Thymus (tissue), 11 donors: ENCODE measurements at regions not wholly inside any gene's neighbourhood (a gene's known extent, or its start where the extent isn't known, plus 50 kb on each side); places are given as distances from the start of the nearest gene placed in this dataset.
"Not testable (repeated sequence)": the region's sequence is repeated elsewhere in the genome, so short reads cannot be mapped to it uniquely, and the experiment has no call there.

ENCODE experiments used
- DNase-seq, 9 donors: peaks; one replicate each; pipeline ENCODE4 v3.0.0-alpha.2; 2013; ENCODE audit warnings: low spot score in 9 of 9, low read depth in 6 of 9, missing footprints in 1 of 9
- H3K27ac ChIP-seq, 2 donors: one replicate each; pipeline ENCODE4 v1.5.1; 2013; ENCODE audit warnings: control low read depth in 1 of 2, low read depth in 1 of 2, low read length in 1 of 2, mild to moderate bottlenecking in 1 of 2, moderate library complexity in 1 of 2
- H3K27me3 ChIP-seq, 2 donors: one replicate each; pipeline ENCODE4 v1.5.1; 2013; ENCODE audit warnings: low read length in 1 of 2; ENCODE audit not compliant: control insufficient read depth in 2 of 2, insufficient read depth in 1 of 2
- H3K36me3 ChIP-seq, 2 donors: one replicate each; pipeline ENCODE4 v1.5.1; 2013; ENCODE audit warnings: low read length in 1 of 2, mild to moderate bottlenecking in 1 of 2, moderate library complexity in 1 of 2; ENCODE audit not compliant: control insufficient read depth in 2 of 2, insufficient read depth in 2 of 2
- H3K4me1 ChIP-seq, 2 donors: one replicate each; pipeline ENCODE4 v1.5.1; 2013; ENCODE audit warnings: low read length in 2 of 2; ENCODE audit not compliant: control insufficient read depth in 2 of 2, insufficient read depth in 2 of 2
- H3K4me3 ChIP-seq, 2 donors: one replicate each; pipeline ENCODE4 v1.5.1; 2013; ENCODE audit warnings: low read length in 2 of 2, control low read depth in 1 of 2, mild to moderate bottlenecking in 1 of 2
- H3K9me3 ChIP-seq, 2 donors: one replicate each; pipeline ENCODE4 v1.5.1; 2013; ENCODE audit warnings: low read length in 1 of 2, mild to moderate bottlenecking in 1 of 2; ENCODE audit not compliant: control insufficient read depth in 2 of 2, insufficient read depth in 1 of 2
- WGBS: extraction: QIAGEN DNeasy Blood & Tissue Kit; methylation state at CpG from one replicate; pipeline ENCODE4 v1.1.7; 2013; 5-methylcytosine and 5-hydroxymethylcytosine counted together
- donor health status: healthy.

- Histone ChIP-seq H3K36me3 (no peaks in the 10 kb centered on the region), H3K4me3 (no peak overlapping the region), H3K27me3 (no peaks in the 10 kb centered on the region), H3K9me3 (peaks cover 0 to 9% of the 10 kb centered on the region in 2 donors), H3K4me1 (no peaks in the 10 kb centered on the region), H3K27ac (no peak overlapping the region)
- 8% methylated on average over 4 of the region's 4 CpGs for WGBS
- DNase-seq: no peak
Observed at GRCh38 chr20:47922269-47922668, 137.0 kb upstream of the SULF2 start.

- H3K9me3 ChIP-seq, DNase-seq, H3K36me3 ChIP-seq, H3K4me1 ChIP-seq, H3K27ac ChIP-seq, H3K27me3 ChIP-seq, H3K4me3 ChIP-seq: not testable (repeated sequence)
- WGBS: 76% methylated on average over 8 of the region's 9 CpGs
Observed at GRCh38 chr20:47921829-47922228, 136.5 kb upstream of the SULF2 start.

- Histone ChIP-seq H3K27me3 (no peaks in the 10 kb centered on the region), H3K4me1 (no peaks in the 10 kb centered on the region), H3K9me3 (peaks cover 1 to 9% of the 10 kb centered on the region in 2 donors), H3K4me3 (no peak overlapping the region), H3K36me3 (no peaks in the 10 kb centered on the region), H3K27ac (no peak overlapping the region)
- no peak for DNase-seq
- WGBS: 91% methylated on average over 6 of the region's 6 CpGs
Observed at GRCh38 chr20:47921408-47921807, 136.1 kb upstream of the SULF2 start.

- H3K36me3 ChIP-seq: no peaks in the 10 kb centered on the region
- peaks cover 1 to 9% of the 10 kb centered on the region in 2 donors for H3K9me3 ChIP-seq
- 96% methylated on average over 2 of the region's 2 CpGs for WGBS
Observed at GRCh38 chr20:47917549-47918070, 132.3 kb upstream of the SULF2 start.

DNA sequence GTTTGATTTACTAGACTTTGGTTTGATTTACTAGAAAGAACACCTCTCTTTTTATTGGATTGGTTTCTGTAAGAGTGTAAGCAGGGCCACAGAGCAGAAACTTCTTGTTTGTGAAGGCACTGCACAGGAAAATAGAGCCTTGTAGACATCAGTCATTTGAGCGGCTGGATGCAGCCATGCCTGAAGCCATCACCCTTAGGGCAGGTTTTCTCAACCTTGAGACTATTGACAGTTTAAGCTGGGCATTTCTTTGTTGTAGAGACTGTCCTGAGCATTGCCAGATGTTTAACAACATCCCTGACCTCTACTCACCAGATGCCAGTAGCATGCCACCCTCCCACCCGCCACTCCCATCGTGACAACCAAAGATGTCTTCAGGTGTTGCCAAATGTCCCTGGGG, 130.2 kb upstream of the SULF2 start:
- Histone ChIP-seq H3K27me3 (no peaks in the 10 kb centered on the region), H3K36me3 (no peaks in the 10 kb centered on the region), H3K9me3 (peaks cover 1 to 9% of the 10 kb centered on the region in 2 donors), H3K27ac (no peak overlapping the region), H3K4me1 (no peaks in the 10 kb centered on the region), H3K4me3 (no peak overlapping the region)
- WGBS: 98% methylated on average over 3 of the region's 3 CpGs
- no peak for DNase-seq

More at GRCh38 chr20:47917549-47918070, 132.3 kb upstream of the SULF2 start:
- Histone ChIP-seq H3K27ac (no peak overlapping the region), H3K27me3 (no peaks in the 10 kb centered on the region), H3K4me3 (no peak overlapping the region), H3K4me1 (no peaks in the 10 kb centered on the region)
- no peak for DNase-seq

GRCh38 chr20:47914792-47915191, 129.5 kb upstream of the SULF2 start:
- H3K4me1 ChIP-seq: no peaks in the 10 kb centered on the region
- H3K27me3 ChIP-seq: no peaks in the 10 kb centered on the region
- H3K9me3 ChIP-seq: peaks cover 1 to 9% of the 10 kb centered on the region in 2 donors
- DNase-seq: no peak
- WGBS: 63% methylated on average over 1 of the region's 1 CpG
- no peak overlapping the region for H3K4me3 ChIP-seq
- no peak overlapping the region for H3K27ac ChIP-seq
- H3K36me3 ChIP-seq: no peaks in the 10 kb centered on the region

DNA sequence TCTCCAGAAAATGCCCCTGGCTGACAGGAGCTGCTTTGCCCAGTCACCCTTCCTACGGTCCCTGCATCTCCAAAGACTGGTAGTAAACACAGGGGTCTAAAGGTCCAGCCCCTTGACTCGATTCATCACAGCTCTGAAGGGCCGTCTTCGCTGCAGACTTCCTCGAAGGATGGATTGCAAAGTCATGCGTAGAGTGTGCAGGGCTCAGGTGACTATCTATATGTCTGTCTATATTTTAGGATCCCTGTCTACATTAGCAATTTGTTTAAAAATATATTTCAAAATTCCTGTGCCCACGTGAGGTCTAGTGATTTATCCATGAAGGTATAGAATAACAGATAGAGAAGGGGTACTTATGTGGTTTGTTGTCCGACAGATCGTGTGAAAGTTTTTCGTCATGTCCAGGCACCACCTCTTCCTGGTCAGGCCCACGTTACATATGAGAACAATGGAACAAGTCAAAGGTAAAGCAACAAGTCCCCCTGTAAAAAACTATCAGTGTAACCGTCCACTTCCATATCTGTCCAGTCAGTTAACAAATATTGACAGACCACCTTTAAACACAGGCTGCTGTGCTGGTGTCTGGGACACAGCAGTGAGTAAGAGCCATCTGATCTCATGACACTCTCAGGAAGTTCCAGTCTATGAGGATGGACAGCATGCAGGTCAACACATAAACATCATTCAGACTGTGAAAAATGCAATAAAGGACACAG, 127.7 kb upstream of the SULF2 start:
- H3K9me3 ChIP-seq, H3K27ac ChIP-seq, H3K36me3 ChIP-seq, H3K4me3 ChIP-seq, H3K27me3 ChIP-seq, DNase-seq, H3K4me1 ChIP-seq: not testable (repeated sequence)
- 93% methylated on average over 12 of the region's 12 CpGs for WGBS

DNA sequence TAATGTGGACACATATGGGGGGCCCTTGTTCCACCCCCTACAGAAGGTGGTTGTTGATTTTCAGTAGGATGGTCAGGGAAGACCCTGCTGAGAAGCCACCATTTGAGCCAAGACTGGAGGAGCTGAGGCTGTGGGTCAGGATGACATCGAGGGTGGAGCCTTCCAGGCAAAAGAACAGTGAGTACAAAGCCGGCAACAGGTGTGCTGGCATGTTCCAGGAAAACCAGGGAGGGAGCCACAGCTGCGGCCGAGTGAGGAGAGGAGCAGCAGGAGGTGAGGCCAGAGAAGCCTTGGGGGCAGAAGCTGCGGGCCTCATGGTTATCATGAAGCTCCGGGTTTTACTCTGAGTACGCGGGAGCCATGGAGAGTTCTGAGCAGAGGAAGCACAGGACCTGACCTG, 126.9 kb upstream of the SULF2 start:
- H3K4me1 ChIP-seq, H3K36me3 ChIP-seq, H3K27ac ChIP-seq, H3K4me3 ChIP-seq, H3K9me3 ChIP-seq, DNase-seq, H3K27me3 ChIP-seq: not testable (repeated sequence)
- 88% methylated on average over 8 of the region's 8 CpGs for WGBS

GRCh38 chr20:47909696-47910369, 124.6 kb upstream of the SULF2 start:
- H3K4me3 ChIP-seq, H3K9me3 ChIP-seq, H3K27me3 ChIP-seq, H3K36me3 ChIP-seq, DNase-seq, H3K4me1 ChIP-seq, H3K27ac ChIP-seq: not testable (repeated sequence)
- WGBS: 91% methylated on average over 12 of the region's 12 CpGs
